HG03108 (cell line): ENCODE measurements at regions not wholly inside any gene's neighbourhood (a gene's known extent, or its start where the extent isn't known, plus 50 kb on each side); places are given as distances from the start of the nearest gene placed in this dataset.
"Not testable (repeated sequence)": the region's sequence is repeated elsewhere in the genome, so short reads cannot be mapped to it uniquely, and the experiment has no call there.

Experiments
- ATAC-seq: cut with Tn5 transposase; IDR thresholded peaks from one replicate; pipeline ENCODE4 v1.9.1; 2021; ENCODE audit warnings: moderate library complexity; ENCODE audit not compliant: unreplicated experiment

- ATAC-seq, result no peak
These were observed 130.0 kb upstream of the SYNCRIP start for GRCh38 chr6:85772641-85773040.

GRCh38 chr6:85771925-85772430 lies 129.3 kb upstream of the SYNCRIP start:
- ATAC-seq, result no peak

- no peak for ATAC-seq
These were observed 128.8 kb upstream of the SYNCRIP start for GRCh38 chr6:85771455-85771854.

GRCh38 chr6:85764844-85765243 lies 122.2 kb upstream of the SYNCRIP start:
- ATAC-seq, result no peak

GRCh38 chr6:85756982-85757381 lies 114.3 kb upstream of the SYNCRIP start:
- ATAC-seq, result no peak

GRCh38 chr6:85754894-85755293 lies 112.2 kb upstream of the SYNCRIP start:
- no peak for ATAC-seq

- ATAC-seq, result no peak
These were observed 109.9 kb upstream of the SYNCRIP start for GRCh38 chr6:85752602-85753001.

- ATAC-seq, result no peak
These were observed 108.8 kb upstream of the SYNCRIP start for GRCh38 chr6:85751374-85752055.

- not testable (repeated sequence) for ATAC-seq
These were observed 107.5 kb upstream of the SYNCRIP start for GRCh38 chr6:85750146-85750545.

GRCh38 chr6:85749236-85749635 lies 106.5 kb upstream of the SYNCRIP start:
- no peak for ATAC-seq

GRCh38 chr6:85747666-85748065 lies 105.0 kb upstream of the SYNCRIP start:
- ATAC-seq, result no peak

- no peak for ATAC-seq
These were observed 104.4 kb upstream of the SYNCRIP start for GRCh38 chr6:85747093-85747492.

- no peak for ATAC-seq
These were observed 101.8 kb upstream of the SYNCRIP start for GRCh38 chr6:85744433-85744970.

- no peak for ATAC-seq
These were observed 83.5 kb upstream of the SYNCRIP start for GRCh38 chr6:85726206-85726605.

- no peak for ATAC-seq
These were observed 73.1 kb upstream of the SYNCRIP start for GRCh38 chr6:85715797-85716196.

- ATAC-seq, result no peak
These were observed 72.3 kb upstream of the SYNCRIP start for GRCh38 chr6:85714893-85715530.

GRCh38 chr6:85712346-85712745 lies 69.7 kb upstream of the SYNCRIP start:
- no peak for ATAC-seq

- ATAC-seq, result not testable (repeated sequence)
These were observed 64.9 kb upstream of the SYNCRIP start for GRCh38 chr6:85707515-85708145.

- no peak for ATAC-seq
These were observed 63.6 kb upstream of the SYNCRIP start for GRCh38 chr6:85706272-85706671.

- ATAC-seq, result no peak
These were observed 62.5 kb upstream of the SYNCRIP start for GRCh38 chr6:85705220-85705619.

GRCh38 chr6:85703406-85703805 lies 60.7 kb upstream of the SYNCRIP start:
- ATAC-seq, result no peak
